Endothelial cell of umbilical vein (primary cell): ENCODE measurements at regions not wholly inside any gene's neighbourhood (a gene's known extent, or its start where the extent isn't known, plus 50 kb on each side); places are given as distances from the start of the nearest gene placed in this dataset.

Experiments
- BruUV-seq: library from RNA; stranded (reverse); fragments of 400-500 nt; replicated peaks from 2 replicates; lab custom pipeline; 2021; lab: Mats Ljungman, UMichigan
- CTCF ChIA-PET: fragments of 300-600, 350-600 bp; sonication (Branson Sonifier 250); formaldehyde crosslinking; loops from one replicate; lab custom pipeline; 2021; ENCODE audit warnings: antibody characterized with exemption, inconsistent platforms; lab: Charles Lee
- POLR2A ChIA-PET: fragments of 300-600, 350-600 bp; sonication (Branson Sonifier 250); formaldehyde crosslinking; loops from one replicate; lab custom pipeline; 2021; ENCODE audit warnings: antibody characterized with exemption, inconsistent platforms; lab: Charles Lee
- DNase-seq: peaks from one replicate; pipeline ENCODE4 v3.0.0-alpha.2; 2011; ENCODE audit warnings: low read depth, low spot score
- FAIRE-seq: peaks from 2 replicates; lab custom pipeline; 2011; peaks lifted over from hg19 to GRCh38; lab: Jason Lieb, UNC
- H2AFZ ChIP-seq: 2 replicates; pipeline ENCODE4 v1.6.0; 2012; ENCODE audit warnings: low read depth, low read length, control low read depth, inconsistent platforms
- H3K27ac ChIP-seq: 2 replicates; pipeline ENCODE4 v1.5.1; 2011; ENCODE audit warnings: low read depth, mild to moderate bottlenecking, control low read depth, low read length, moderate library complexity; ENCODE audit not compliant: insufficient read depth
- H3K27me3 ChIP-seq, 2 experiments: 2 replicates each; pipeline versions ENCODE4 v1.6.0 to v1.6.1; 2011; ENCODE audit warnings: low read length in 2 of 2, mixed read lengths in 1 of 2; ENCODE audit not compliant: control insufficient read depth in 2 of 2, insufficient read depth in 2 of 2
- H3K36me3 ChIP-seq, 2 experiments: 2 replicates in 1 of 2; 3 replicates in 1 of 2; pipeline ENCODE4 v1.5.1; 2011; ENCODE audit warnings: low read length in 2 of 2, mild to moderate bottlenecking in 1 of 2, moderate library complexity in 1 of 2; ENCODE audit not compliant: control insufficient read depth in 2 of 2, insufficient read depth in 2 of 2; ENCODE audit errors: extremely low read depth in 1 of 2
- H3K4me1 ChIP-seq: 3 replicates; pipeline ENCODE4 v1.5.1; 2011; ENCODE audit warnings: mild to moderate bottlenecking, low read length; ENCODE audit not compliant: control insufficient read depth, insufficient read depth; ENCODE audit errors: extremely low read depth
- H3K4me2 ChIP-seq: 2 replicates; pipeline ENCODE4 v1.6.1; 2011; ENCODE audit warnings: low read length, control low read depth, mixed read lengths; ENCODE audit not compliant: insufficient read depth
- H3K4me3 ChIP-seq, 3 experiments: fragments of 200-600 bp in 1 of 3; sonication (generic), shearing (Covaris generic) in 1 of 3; replicated peaks in 1 of 3; 2 replicates each; pipeline ENCODE4 v1.5.1; 2011 to 2016; ENCODE audit warnings: control low read depth in 3 of 3, low read length in 3 of 3, mild to moderate bottlenecking in 2 of 3, inconsistent platforms in 1 of 3, low read depth in 1 of 3, moderate library complexity in 1 of 3; ENCODE audit not compliant: insufficient read depth in 1 of 3
- H3K79me2 ChIP-seq: 2 replicates; pipeline ENCODE4 v1.6.0; 2012; ENCODE audit warnings: low read length, inconsistent platforms; ENCODE audit not compliant: control insufficient read depth, insufficient read depth
- H3K9ac ChIP-seq: replicated peaks from 2 replicates; pipeline ENCODE3; 2011; ENCODE audit warnings: low read length, control low read depth; ENCODE audit not compliant: insufficient read depth; ENCODE audit errors: extremely low read depth
- H3K9me1 ChIP-seq: replicated peaks from 3 replicates; pipeline ENCODE4 v1.6.0; 2011; ENCODE audit warnings: mild to moderate bottlenecking, low read length; ENCODE audit not compliant: control insufficient read depth, insufficient read depth; ENCODE audit errors: extremely low read depth
- H3K9me3 ChIP-seq: replicated peaks from 2 replicates; pipeline ENCODE4 v1.5.1; 2012; ENCODE audit warnings: low read length, inconsistent platforms; ENCODE audit not compliant: control insufficient read depth, insufficient read depth
- H4K20me1 ChIP-seq: replicated peaks from 2 replicates; pipeline ENCODE3; 2011; ENCODE audit warnings: mild to moderate bottlenecking, low read length; ENCODE audit not compliant: control insufficient read depth, insufficient read depth; ENCODE audit errors: extremely low read depth
- CTCF ChIP-seq, 2 donors: IDR thresholded peaks; 1 replicate in 1 of 2; 2 replicates in 1 of 2; pipeline ENCODE4 v1.5.1; 2011; ENCODE audit warnings: low read length in 2 of 2, mild to moderate bottlenecking in 2 of 2, moderate library complexity in 2 of 2, control low read depth in 1 of 2, inconsistent platforms in 1 of 2, low read depth in 1 of 2; ENCODE audit not compliant: insufficient read depth in 1 of 2; ENCODE audit errors: extremely low read depth in 1 of 2
- EZH2 ChIP-seq: IDR thresholded peaks from 2 replicates; pipeline ENCODE4 v1.6.1; 2012; ENCODE audit warnings: borderline replicate concordance, low read depth, mild to moderate bottlenecking, moderate library complexity, low read length, inconsistent platforms; ENCODE audit not compliant: severe bottlenecking
- FOS ChIP-seq: IDR thresholded peaks from 2 replicates; pipeline ENCODE4 v1.6.1; 2011; ENCODE audit warnings: mild to moderate bottlenecking, low read length, moderate library complexity, borderline replicate concordance; ENCODE audit not compliant: insufficient read depth
- GATA2 ChIP-seq: IDR thresholded peaks from 2 replicates; pipeline ENCODE4 v1.7.0; 2011; ENCODE audit warnings: low read depth, mild to moderate bottlenecking, moderate library complexity, mixed read lengths, low read length; ENCODE audit not compliant: insufficient read length, insufficient read depth
- JUN ChIP-seq: IDR thresholded peaks from 2 replicates; pipeline ENCODE4 v1.6.1; 2011; ENCODE audit warnings: borderline replicate concordance, low read depth; ENCODE audit not compliant: insufficient read length, insufficient read depth
- MAX ChIP-seq: IDR thresholded peaks from 2 replicates; pipeline ENCODE4 v1.6.1; 2011; ENCODE audit not compliant: insufficient read depth, insufficient read length
- MYC ChIP-seq: IDR thresholded peaks from one replicate; pipeline ENCODE4 v1.6.1; 2011; ENCODE audit warnings: mild to moderate bottlenecking, low read depth, low read length
- POLR2A ChIP-seq: IDR thresholded peaks from 2 replicates; pipeline ENCODE4 v1.6.1; 2012; ENCODE audit warnings: low read depth, mild to moderate bottlenecking, control low read depth, low read length
- POLR2AphosphoS5 ChIP-seq: IDR thresholded peaks from 2 replicates; pipeline ENCODE4 v1.6.1; 2012; ENCODE audit warnings: low read depth, mild to moderate bottlenecking, control low read depth, low read length, moderate library complexity; ENCODE audit not compliant: insufficient read depth
- dilution Hi-C: fragments of 300-500 bp; cut with MboI; formaldehyde crosslinking; loops from one replicate; pipeline ENCODE4 v1.15.0; 2019; ENCODE audit warnings: low sequenced_read_pairs; ENCODE audit not compliant: extremely low pct_ligation_motif_present
- intact Hi-C: fragments of 100-400 bp; cut with micrococcal nuclease; formaldehyde crosslinking; loops from one replicate; pipeline ENCODE4 v1.10.0; 2022

GRCh38 chrX:151082077-151082948 is 94.1 kb upstream of the GPR50 start:
- Histone ChIP-seq H3K4me1 (no peaks in the 10 kb centered on the region), H2AFZ (peak overlapping the region; percentile 23), H3K36me3 (no peaks in the 10 kb centered on the region), H3K27ac (no peak overlapping the region), H3K9me3 (no peaks in the 10 kb centered on the region), H3K9me1 (no peaks in the 10 kb centered on the region), H3K79me2 (no peaks in the 10 kb centered on the region), H3K27me3 (no peaks in the 10 kb centered on the region), H3K4me2 (no peak overlapping the region), H3K4me3 (no peak overlapping the region), H4K20me1 (no peaks in the 10 kb centered on the region), H3K9ac (no peak overlapping the region)
- TF ChIP-seq JUN = no peak
- no peak for TF ChIP-seq MAX
- peak; percentile 78 to 83 for TF ChIP-seq CTCF (IDR thresholded peaks at IDR 0.05; ENCODE audit: extremely low read depth in 1 of 2, insufficient read depth in 1 of 2, low read depth in 1 of 2, low read length in 2 of 2)
- no peak for TF ChIP-seq MYC
- TF ChIP-seq POLR2AphosphoS5 = no peak
- TF ChIP-seq FOS = peak; percentile 32
- no peak for TF ChIP-seq EZH2
- no peak for TF ChIP-seq POLR2A
- no peak for TF ChIP-seq GATA2
- DNase-seq = peak; percentile 42
- intact Hi-C loops (loop anchor here (1.0 to 5.0 kb wide), 2 partner anchors 100 to 310 kb away; partner anchors contain the start of gene HMGB3), dilution Hi-C loops (no loop called here)
- FAIRE-seq = peak; percentile 73
- ChIA-PET POLR2A (no interaction called here), CTCF (interaction anchor here (0.6 to 7.7 kb wide), 12 partner anchors 11 to 328 kb away, joined by 3 to 315 read pairs (median 4); no protein-coding TSS in a partner anchor)
- BruUV-seq = no TSS peak
